K562 (cell line): ENCODE measurements at regions not wholly inside any gene's neighbourhood (a gene's known extent, or its start where the extent isn't known, plus 50 kb on each side); places are given as distances from the start of the nearest gene placed in this dataset.

Experiments
- BRD4 ChIP-seq: fragments of 200-600 bp; sonication (generic); IDR thresholded peaks from 2 replicates; pipeline ENCODE4 v1.6.1; 2017; ENCODE audit warnings: inconsistent platforms
- EP300 ChIP-seq: IDR thresholded peaks from 2 replicates; pipeline ENCODE4 v1.6.1; 2012; ENCODE audit warnings: low read length, improper control_type of control experiment
- JUNB ChIP-seq: fragments of 450-650 bp; formaldehyde crosslinking; conservative IDR thresholded peaks from 2 replicates; pipeline ENCODE4 v1.4.0; 2020; ENCODE audit warnings: mild to moderate bottlenecking
- POLR2A ChIP-seq: fragments of 450-650 bp; conservative IDR thresholded peaks from 2 replicates; pipeline ENCODE4 v1.6.1; 2016
- TF ChIP-seq, protein P1 (sequence below), 3 experiments: IDR thresholded peaks in 2 of 3; conservative IDR thresholded peaks in 1 of 3; 2 replicates each; pipeline ENCODE4 v1.5.1; 2011 to 2012; ENCODE audit warnings: low read length in 3 of 3, mild to moderate bottlenecking in 3 of 3, control low read depth in 2 of 3, improper control_type of control experiment in 1 of 3, inconsistent platforms in 1 of 3, low read depth in 1 of 3, mixed read lengths in 1 of 3, moderate library complexity in 1 of 3; ENCODE audit not compliant: insufficient read depth in 2 of 3

DNA sequence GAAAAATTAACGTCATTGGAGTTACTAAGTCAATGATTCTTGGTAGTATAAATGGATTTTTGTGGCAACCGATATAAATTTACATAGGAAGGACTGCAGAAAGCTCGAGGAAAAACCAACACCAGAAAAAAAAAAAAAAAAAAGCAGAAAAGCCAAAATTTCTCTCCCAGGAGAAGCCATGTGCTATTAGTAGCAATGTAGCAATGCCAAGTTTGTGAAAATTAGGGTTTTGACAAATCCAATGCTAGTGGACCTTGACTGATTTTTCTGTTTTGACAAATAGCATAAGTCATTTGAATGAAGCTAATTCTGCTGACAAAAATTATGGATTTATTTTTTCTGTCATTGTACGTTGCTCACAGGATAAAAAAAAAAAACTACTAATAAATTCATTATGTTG is 1561.9 kb downstream of the MRPL39 start:
- TF ChIP-seq BRD4 (no peak), JUNB (CRISPR knock-in tag) (no peak), POLR2A (no peak), EP300 (no peak)
- TF ChIP-seq, protein P1, sequence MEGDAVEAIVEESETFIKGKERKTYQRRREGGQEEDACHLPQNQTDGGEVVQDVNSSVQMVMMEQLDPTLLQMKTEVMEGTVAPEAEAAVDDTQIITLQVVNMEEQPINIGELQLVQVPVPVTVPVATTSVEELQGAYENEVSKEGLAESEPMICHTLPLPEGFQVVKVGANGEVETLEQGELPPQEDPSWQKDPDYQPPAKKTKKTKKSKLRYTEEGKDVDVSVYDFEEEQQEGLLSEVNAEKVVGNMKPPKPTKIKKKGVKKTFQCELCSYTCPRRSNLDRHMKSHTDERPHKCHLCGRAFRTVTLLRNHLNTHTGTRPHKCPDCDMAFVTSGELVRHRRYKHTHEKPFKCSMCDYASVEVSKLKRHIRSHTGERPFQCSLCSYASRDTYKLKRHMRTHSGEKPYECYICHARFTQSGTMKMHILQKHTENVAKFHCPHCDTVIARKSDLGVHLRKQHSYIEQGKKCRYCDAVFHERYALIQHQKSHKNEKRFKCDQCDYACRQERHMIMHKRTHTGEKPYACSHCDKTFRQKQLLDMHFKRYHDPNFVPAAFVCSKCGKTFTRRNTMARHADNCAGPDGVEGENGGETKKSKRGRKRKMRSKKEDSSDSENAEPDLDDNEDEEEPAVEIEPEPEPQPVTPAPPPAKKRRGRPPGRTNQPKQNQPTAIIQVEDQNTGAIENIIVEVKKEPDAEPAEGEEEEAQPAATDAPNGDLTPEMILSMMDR (IDR thresholded peaks at IDR 0.05 in 2 of 3, conservative IDR thresholded peaks at IDR 0.05 in 1 of 3; ENCODE audit: insufficient read depth in 2 of 3, low read depth in 1 of 3, low read length in 3 of 3) = no peak
